ENCODE measurements at regions not wholly inside any gene's neighbourhood (a gene's known extent, or its start where the extent isn't known, plus 50 kb on each side); places are given as distances from the start of the nearest gene placed in this dataset.

GRCh38 chr3:25304916-25305315 is 123.1 kb upstream of the RARB start:
- no peak for DNase-seq

GRCh38 chr3:25306066-25306465 is 122.0 kb upstream of the RARB start:
- no peak for DNase-seq

DNA sequence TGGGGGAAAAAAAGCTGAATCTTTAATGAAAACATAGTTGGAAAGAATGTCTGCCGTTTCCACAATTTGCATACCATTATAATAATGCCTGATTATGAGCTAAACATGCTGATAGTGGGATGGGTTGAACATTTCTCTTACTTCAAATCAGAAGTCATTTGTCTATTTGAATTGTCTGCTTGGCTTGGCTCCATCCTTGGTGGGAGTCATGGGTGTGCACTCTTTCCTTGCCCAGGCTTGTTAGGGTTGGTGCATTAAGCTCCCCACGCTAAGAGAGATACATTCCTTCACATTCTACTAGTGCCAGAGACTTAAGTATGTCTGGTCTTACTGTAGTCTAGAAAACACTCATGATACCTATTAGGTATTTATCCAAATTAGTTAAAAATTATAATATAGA is 121.4 kb upstream of the RARB start:
- DNase-seq: no peak

DNA sequence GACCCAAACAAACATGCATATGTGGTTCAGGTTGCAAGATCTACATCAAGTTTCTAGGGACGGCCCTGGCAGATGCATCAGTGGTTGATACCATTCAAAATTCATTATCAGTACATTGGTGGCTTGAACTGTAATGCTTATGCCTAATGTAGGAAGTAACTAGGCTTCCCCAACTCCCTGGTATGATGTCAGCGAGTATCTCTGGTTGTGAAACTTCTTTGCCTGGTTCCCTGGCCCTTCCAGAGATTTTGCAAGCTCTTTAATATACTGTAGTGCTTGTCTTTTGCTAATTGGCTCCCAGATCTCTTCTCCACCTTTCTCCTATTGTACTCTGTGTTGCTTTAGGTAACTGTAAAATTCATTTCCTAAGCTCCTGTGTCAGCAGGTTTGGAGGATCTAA is 114.8 kb upstream of the RARB start:
- DNase-seq: no peak

DNA sequence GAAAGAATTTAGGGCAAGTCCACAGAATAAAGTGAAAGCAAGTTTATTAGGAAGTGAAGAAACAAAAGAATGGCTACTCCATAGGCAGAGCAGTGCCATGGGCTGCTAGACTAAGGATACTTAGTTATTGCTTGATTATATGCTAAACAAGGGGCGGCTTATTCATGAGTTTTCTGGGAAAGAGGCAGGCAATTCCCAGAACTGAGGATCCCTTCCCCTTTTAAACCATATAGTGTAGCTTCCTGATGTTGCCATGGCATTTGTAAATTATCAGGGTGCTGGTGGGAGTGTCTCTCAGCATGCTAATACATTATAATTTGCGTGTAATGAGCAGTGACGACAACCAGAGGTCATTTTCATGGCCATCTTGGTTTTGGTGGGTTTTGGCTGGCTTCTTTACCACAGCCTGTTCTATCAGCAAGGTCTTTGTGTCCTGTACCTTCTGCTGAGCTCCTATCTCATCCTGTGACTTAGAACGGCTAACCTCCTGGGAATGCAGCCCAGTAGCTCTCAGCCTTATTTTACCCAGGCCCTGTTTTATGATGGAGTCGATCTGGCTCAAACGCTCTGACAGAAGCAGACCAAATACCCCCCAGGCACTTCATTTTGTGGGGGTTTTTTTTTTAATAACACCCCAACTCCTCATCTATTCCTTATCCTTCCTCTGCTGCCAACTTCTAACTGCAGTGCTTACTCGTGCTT is 103.0 kb upstream of the RARB start:
- DNase-seq: no peak

GRCh38 chr3:25335356-25335755 is 92.7 kb upstream of the RARB start:
- no peak for DNase-seq

- no peak for DNase-seq
These were observed 89.8 kb upstream of the RARB start for GRCh38 chr3:25338158-25338725.

- no peak for DNase-seq
These were observed 88.8 kb upstream of the RARB start for GRCh38 chr3:25339225-25339624.

GRCh38 chr3:25344670-25345069 is 83.4 kb upstream of the RARB start:
- DNase-seq: no peak

DNA sequence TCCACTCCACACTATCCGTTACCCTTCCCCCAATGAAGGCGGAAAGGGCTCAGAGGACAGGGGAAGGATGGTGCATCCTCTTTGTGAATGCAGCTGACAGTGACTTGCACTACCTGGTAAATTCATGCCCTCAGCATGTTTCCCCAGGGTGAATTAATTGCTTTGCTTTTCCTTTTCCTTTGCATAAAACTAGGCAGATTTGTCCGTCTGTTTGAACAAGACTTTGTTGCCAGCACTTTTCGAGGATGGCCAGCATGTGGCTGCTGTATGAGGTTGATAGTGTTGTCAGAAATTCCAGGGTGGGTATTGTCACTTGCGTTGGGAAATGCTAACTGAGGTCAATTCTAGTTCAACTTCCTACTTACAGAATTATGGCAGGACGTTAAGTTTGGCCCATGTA is 79.0 kb upstream of the RARB start:
- DNase-seq: no peak

DNA sequence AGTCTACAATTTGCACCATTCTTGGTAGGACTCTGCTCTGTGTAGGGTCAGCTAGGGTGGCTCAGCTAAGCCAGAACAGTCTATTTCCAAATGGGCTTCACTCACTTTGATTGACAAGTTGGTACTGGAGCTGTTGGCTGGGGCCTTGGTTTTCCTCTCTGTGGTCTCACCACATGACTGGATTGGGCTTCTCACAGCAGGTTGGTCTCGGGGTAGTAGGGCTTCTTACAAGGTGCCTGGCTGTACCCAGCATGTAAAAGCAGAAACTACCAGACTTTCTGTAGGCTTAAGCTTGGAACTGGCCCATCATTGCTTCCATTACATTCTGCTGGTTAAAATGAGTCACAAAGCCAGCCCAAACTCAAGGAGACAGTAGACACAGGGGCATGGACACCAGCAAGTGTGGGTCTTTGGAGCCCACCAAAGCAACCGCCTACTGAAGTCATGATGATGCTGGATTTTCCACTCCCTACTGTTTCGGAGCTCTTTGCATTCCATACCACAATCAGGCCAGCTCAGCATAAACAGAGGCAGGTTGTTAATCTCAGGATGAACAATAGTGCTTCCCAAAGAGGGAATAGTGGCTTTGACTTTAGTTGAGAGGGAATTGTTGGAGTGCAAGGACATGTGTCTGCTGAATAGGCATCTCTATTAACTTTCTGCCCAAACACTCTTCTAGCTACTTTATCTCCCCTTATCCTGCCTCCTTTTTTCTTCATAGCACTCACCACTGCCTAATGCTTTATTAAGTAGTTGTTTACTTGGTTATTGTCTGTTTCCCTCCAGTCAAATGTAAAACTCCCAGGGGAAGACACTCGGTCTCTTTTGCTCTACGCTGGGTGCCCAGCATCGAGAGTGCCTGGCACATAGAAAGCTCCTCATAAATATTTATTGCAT is 78.0 kb upstream of the RARB start:
- no peak for DNase-seq

DNA sequence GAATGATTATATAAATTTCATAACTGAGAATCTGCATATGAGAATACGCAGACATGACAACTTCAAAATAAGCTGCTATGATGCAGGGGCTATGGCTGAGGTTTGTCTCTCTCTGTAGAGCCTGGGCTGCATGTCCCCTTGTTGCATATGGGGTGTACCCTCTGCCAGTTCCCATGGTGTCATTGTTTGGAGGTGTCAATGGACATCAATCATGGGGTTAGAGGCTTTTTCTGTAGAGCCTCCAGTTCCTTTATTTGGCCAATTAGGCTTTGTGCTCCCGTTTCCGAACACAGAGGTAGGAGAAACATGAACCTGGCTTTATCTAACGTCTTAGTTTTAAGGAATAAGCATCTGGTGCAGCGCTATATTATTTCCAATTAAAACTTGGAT is 77.3 kb upstream of the RARB start:
- peak in 1 of 2 experiments; percentile 36 for DNase-seq

DNA sequence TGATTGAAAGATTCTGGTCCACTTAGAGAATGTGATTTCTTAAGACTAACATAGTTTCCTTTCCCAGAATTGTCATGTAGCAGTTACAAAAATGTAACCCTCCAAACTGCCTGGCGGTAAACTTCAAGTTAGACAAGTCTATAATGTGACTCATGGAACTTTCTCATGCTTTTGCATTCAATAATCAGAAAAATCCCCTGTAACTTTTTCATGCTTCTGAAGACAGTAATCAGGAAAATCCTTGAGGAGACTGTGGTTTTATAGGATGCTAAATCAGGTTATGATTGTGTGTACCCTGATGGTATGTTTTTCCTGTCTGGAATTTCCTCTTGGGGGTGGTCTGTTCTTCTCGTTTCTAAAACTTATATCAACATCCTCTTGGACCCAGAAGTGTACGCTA is 74.0 kb upstream of the RARB start:
- no peak for DNase-seq

GRCh38 chr3:25355034-25355885 is 72.8 kb upstream of the RARB start:
- no peak for DNase-seq

GRCh38 chr3:25355998-25356397 is 72.1 kb upstream of the RARB start:
- no peak for DNase-seq

DNA sequence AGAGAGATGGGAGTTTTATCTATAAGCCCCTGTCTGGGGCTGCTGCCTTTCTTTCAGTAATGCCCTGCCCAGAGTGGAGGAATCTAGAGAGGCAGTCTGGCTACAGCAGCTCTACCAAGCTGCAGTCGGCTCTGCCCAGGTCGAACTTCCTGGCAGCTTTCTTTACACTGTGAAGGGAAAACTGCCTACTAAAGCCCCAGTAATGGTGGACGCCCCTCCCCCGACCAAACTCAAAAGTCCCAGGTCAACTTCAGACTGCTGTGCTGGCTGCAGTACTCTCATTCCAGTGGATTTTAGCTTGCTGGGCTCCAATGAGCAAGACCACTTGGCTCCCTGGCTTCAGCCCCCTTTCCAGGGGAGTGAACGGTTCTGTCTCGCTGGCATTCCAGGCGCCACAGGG is 65.9 kb upstream of the RARB start:
- DNase-seq: no peak

- DNase-seq: no peak
These were observed 62.4 kb upstream of the RARB start for GRCh38 chr3:25365636-25366035.

GRCh38 chr3:25367025-25367424 is 61.0 kb upstream of the RARB start:
- DNase-seq: no peak

GRCh38 chr3:25372167-25372566 is 55.9 kb upstream of the RARB start:
- no peak for DNase-seq

GRCh38 chr3:25376340-25376739 is 51.7 kb upstream of the RARB start:
- DNase-seq: no peak

DNA sequence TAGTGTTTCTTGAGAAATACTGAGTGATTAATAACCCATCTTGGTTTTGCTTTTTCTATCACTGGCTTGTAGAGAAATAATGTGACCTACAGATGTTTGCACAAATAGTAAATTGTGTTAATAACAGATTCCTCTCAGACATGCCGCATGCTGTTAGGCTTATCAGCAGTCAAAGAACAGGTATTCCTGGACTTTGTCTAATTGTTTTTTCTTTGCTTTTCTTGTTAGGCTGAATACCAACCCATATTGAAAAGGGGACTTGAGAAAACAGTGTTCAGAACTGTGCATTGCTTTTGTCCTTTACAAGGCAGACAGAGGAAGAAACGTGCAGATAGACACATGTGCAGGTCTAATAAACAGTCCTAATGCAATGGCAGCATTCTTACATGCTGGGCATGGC is 51.0 kb upstream of the RARB start:
- DNase-seq: no peak
